IPS-18a (cell line): ENCODE measurements at regions not wholly inside any gene's neighbourhood (a gene's known extent, or its start where the extent isn't known, plus 50 kb on each side); places are given as distances from the start of the nearest gene placed in this dataset.

Experiments used
- H3K27ac ChIP-seq: one replicate; pipeline ENCODE4 v1.5.1; 2013; ENCODE audit warnings: low read length
- H3K27me3 ChIP-seq: one replicate; pipeline ENCODE4 v1.6.1; 2013; ENCODE audit warnings: mild to moderate bottlenecking, low read length; ENCODE audit not compliant: control insufficient read depth, insufficient read depth
- H3K36me3 ChIP-seq: one replicate; pipeline ENCODE4 v1.6.1; 2013; ENCODE audit warnings: low read depth, low read length; ENCODE audit not compliant: control insufficient read depth
- H3K4me1 ChIP-seq: one replicate; pipeline ENCODE4 v1.6.1; 2013; ENCODE audit warnings: low read depth, low read length; ENCODE audit not compliant: control insufficient read depth
- H3K4me3 ChIP-seq: one replicate; pipeline ENCODE4 v1.5.1; 2013; ENCODE audit warnings: low read length
- H3K9ac ChIP-seq: one replicate; pipeline ENCODE4 v1.6.1; 2013; ENCODE audit warnings: mild to moderate bottlenecking, low read length, moderate library complexity
- H3K9me3 ChIP-seq: one replicate; pipeline ENCODE4 v1.6.1; 2013; ENCODE audit warnings: low read depth, low read length; ENCODE audit not compliant: control insufficient read depth

GRCh38 chr3:16086690-16087089, 87.8 kb upstream of the GALNT15 start:
- H3K36me3 ChIP-seq: no peaks in the 10 kb centered on the region
- no peaks in the 10 kb centered on the region for H3K4me1 ChIP-seq
- H3K9ac ChIP-seq: no peak overlapping the region
- peaks cover 1% of the 10 kb centered on the region for H3K9me3 ChIP-seq
- H3K27ac ChIP-seq: no peak overlapping the region
- H3K4me3 ChIP-seq: no peak overlapping the region
- H3K27me3 ChIP-seq: no peaks in the 10 kb centered on the region

GRCh38 chr3:16088496-16088895, 86.0 kb upstream of the GALNT15 start:
- no peaks in the 10 kb centered on the region for H3K9me3 ChIP-seq
- H3K4me3 ChIP-seq: no peak overlapping the region
- H3K4me1 ChIP-seq: no peaks in the 10 kb centered on the region
- no peaks in the 10 kb centered on the region for H3K36me3 ChIP-seq
- no peak overlapping the region for H3K27ac ChIP-seq
- no peak overlapping the region for H3K9ac ChIP-seq
- H3K27me3 ChIP-seq: no peaks in the 10 kb centered on the region

GRCh38 chr3:16089521-16089920, 85.0 kb upstream of the GALNT15 start:
- Histone ChIP-seq H3K9me3 (no peaks in the 10 kb centered on the region), H3K9ac (no peak overlapping the region), H3K27me3 (no peaks in the 10 kb centered on the region), H3K27ac (no peak overlapping the region), H3K4me1 (no peaks in the 10 kb centered on the region), H3K4me3 (no peak overlapping the region), H3K36me3 (no peaks in the 10 kb centered on the region)

- Histone ChIP-seq H3K4me3 (no peak overlapping the region), H3K27ac (no peak overlapping the region), H3K9ac (no peak overlapping the region), H3K36me3 (no peaks in the 10 kb centered on the region), H3K9me3 (no peaks in the 10 kb centered on the region), H3K27me3 (no peaks in the 10 kb centered on the region), H3K4me1 (no peaks in the 10 kb centered on the region)
Observed at GRCh38 chr3:16090024-16090423, 84.5 kb upstream of the GALNT15 start.

GRCh38 chr3:16090706-16091105, 83.8 kb upstream of the GALNT15 start:
- no peak overlapping the region for H3K27ac ChIP-seq

GRCh38 chr3:16092923-16093322, 81.6 kb upstream of the GALNT15 start:
- no peaks in the 10 kb centered on the region for H3K9me3 ChIP-seq
- no peak overlapping the region for H3K27ac ChIP-seq
- H3K27me3 ChIP-seq: no peaks in the 10 kb centered on the region
- H3K36me3 ChIP-seq: no peaks in the 10 kb centered on the region
- no peaks in the 10 kb centered on the region for H3K4me1 ChIP-seq
- no peak overlapping the region for H3K4me3 ChIP-seq
- H3K9ac ChIP-seq: no peak overlapping the region

More at GRCh38 chr3:16090706-16091105, 83.8 kb upstream of the GALNT15 start:
- Histone ChIP-seq H3K4me1 (no peaks in the 10 kb centered on the region), H3K36me3 (no peaks in the 10 kb centered on the region), H3K9me3 (no peaks in the 10 kb centered on the region), H3K27me3 (no peaks in the 10 kb centered on the region), H3K4me3 (no peak overlapping the region), H3K9ac (no peak overlapping the region)

- H3K4me1 ChIP-seq: no peaks in the 10 kb centered on the region
- no peak overlapping the region for H3K9ac ChIP-seq
- H3K4me3 ChIP-seq: no peak overlapping the region
- H3K36me3 ChIP-seq: no peaks in the 10 kb centered on the region
- no peaks in the 10 kb centered on the region for H3K27me3 ChIP-seq
- H3K27ac ChIP-seq: no peak overlapping the region
- no peaks in the 10 kb centered on the region for H3K9me3 ChIP-seq
Observed at GRCh38 chr3:16101295-16102186, 72.9 kb upstream of the GALNT15 start.

GRCh38 chr3:16102187-16102561, 72.3 kb upstream of the GALNT15 start:
- Histone ChIP-seq H3K27ac (no peak overlapping the region), H3K9ac (no peak overlapping the region), H3K27me3 (no peaks in the 10 kb centered on the region), H3K9me3 (no peaks in the 10 kb centered on the region), H3K4me3 (no peak overlapping the region), H3K4me1 (no peaks in the 10 kb centered on the region), H3K36me3 (no peaks in the 10 kb centered on the region)

- Histone ChIP-seq H3K27ac (no peak overlapping the region), H3K9me3 (no peaks in the 10 kb centered on the region), H3K4me3 (no peak overlapping the region), H3K9ac (no peak overlapping the region), H3K4me1 (no peaks in the 10 kb centered on the region), H3K36me3 (no peaks in the 10 kb centered on the region), H3K27me3 (no peaks in the 10 kb centered on the region)
Observed at GRCh38 chr3:16102905-16103364, 71.5 kb upstream of the GALNT15 start.

- H3K27ac ChIP-seq: no peak overlapping the region
- no peaks in the 10 kb centered on the region for H3K9me3 ChIP-seq
Observed at GRCh38 chr3:16103472-16103871, 71.0 kb upstream of the GALNT15 start.

GRCh38 chr3:16104156-16104555, 70.3 kb upstream of the GALNT15 start:
- H3K9me3 ChIP-seq: no peaks in the 10 kb centered on the region
- H3K36me3 ChIP-seq: no peaks in the 10 kb centered on the region
- H3K9ac ChIP-seq: no peak overlapping the region
- H3K4me3 ChIP-seq: no peak overlapping the region
- H3K4me1 ChIP-seq: no peaks in the 10 kb centered on the region
- no peaks in the 10 kb centered on the region for H3K27me3 ChIP-seq
- H3K27ac ChIP-seq: no peak overlapping the region

More at GRCh38 chr3:16103472-16103871, 71.0 kb upstream of the GALNT15 start:
- Histone ChIP-seq H3K27me3 (no peaks in the 10 kb centered on the region), H3K4me3 (no peak overlapping the region), H3K4me1 (no peaks in the 10 kb centered on the region), H3K36me3 (no peaks in the 10 kb centered on the region), H3K9ac (no peak overlapping the region)

GRCh38 chr3:16106050-16106449, 68.4 kb upstream of the GALNT15 start:
- H3K9ac ChIP-seq: no peak overlapping the region
- H3K27ac ChIP-seq: no peak overlapping the region
- H3K4me1 ChIP-seq: no peaks in the 10 kb centered on the region

More at GRCh38 chr3:16106050-16106449, 68.4 kb upstream of the GALNT15 start:
- Histone ChIP-seq H3K9me3 (no peaks in the 10 kb centered on the region), H3K4me3 (no peak overlapping the region), H3K36me3 (no peaks in the 10 kb centered on the region), H3K27me3 (no peaks in the 10 kb centered on the region)
